NCI-H146 (cell line): ENCODE measurements at regions not wholly inside any gene's neighbourhood (a gene's known extent, or its start where the extent isn't known, plus 50 kb on each side); places are given as distances from the start of the nearest gene placed in this dataset.

Experiments
- DNase-seq: peaks from one replicate; lab custom pipeline; 2025; lab: John Stamatoyannopoulos, UW

DNA sequence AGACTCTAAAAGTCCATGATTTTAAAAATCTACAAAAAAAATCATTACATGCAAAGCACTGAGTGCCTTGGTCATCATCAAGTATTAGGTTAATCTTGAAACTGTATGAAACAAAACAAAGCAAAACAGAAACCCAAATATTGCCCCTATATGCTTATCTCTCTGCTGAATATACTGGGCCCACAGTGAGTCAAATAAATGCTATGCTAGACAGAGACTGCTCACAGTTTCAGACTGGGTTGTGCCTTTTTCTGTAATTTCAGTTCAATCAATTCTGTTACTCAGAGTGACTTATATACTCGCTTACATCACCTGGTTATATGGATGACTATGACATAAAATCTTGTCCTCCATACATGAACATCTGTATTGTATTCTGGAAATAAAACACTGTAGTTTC lies 257.1 kb upstream of the ACTRT1 start:
- no peak for DNase-seq

DNA sequence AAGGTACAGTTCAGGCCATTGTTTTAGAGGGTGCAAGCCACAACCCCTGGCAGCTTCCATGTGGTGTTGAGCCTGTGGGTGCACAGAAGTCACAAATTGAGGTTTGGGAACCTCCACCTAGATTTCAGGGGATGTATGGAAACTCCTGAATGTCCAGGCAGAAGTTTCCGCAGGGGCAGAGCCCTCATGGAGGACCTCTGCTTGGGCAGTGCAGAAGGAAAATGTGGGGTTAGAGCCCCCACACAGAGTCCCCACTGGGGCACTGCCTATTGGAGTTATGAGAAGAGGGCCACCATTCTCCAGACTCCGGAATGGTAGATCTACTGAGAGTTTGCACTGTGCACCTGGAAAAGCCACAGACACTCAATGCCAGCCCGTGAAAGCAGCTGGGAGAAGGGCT lies 242.0 kb upstream of the ACTRT1 start:
- no peak for DNase-seq

DNA sequence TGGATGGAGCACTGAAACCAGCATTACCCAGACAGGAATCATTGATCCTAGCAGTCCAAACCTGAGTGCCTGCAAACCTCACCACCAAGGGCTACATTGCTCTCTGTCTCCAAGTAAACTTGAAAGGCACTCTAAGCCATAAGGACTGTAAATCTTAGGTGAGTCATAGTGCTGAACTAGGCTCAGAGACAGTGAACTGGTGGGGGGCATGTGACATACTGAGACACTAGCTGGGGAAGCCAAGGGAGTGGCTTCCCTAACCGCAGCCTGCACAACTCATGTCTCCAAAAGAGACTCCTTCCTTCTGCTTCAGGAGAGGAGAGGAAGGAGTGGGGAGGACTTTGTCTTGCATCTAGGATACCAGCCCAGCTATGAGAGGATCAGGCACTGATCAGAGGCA lies 235.5 kb upstream of the ACTRT1 start:
- DNase-seq: no peak

DNA sequence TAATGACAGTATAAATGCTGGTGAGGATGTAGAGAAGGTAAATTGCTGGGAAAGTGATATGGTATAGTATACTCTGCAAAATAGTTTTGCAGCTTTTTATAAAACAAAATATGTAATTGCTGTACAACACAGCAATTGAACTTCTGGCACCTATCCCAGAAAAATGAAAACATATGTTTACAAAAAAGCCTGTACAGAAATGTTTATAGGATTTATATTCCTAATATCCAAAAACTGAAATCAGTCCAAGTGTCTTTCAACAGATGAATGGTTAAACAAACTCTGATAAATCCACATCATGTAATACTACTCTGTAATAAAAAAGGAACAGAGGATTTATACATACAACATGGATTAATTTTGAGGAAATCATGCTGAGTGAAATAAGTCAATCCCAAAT lies 198.4 kb upstream of the ACTRT1 start:
- DNase-seq: no peak

DNA sequence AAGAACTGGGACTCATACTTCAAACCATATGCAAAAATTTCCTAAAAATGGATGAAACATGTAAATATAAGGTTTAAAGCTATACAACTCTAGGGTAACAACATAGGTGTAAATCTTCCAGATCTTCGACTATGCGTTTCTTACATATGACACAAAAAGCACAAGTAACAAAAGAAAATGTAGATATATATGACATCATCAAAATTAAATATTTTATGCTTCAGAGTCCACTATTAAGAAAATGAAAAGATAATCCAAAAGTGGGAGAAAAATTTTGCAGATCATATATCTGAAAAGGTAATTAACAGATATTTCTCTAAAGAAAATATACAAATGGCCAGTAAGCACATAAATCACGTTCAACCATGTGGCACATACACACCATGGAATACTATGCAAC lies 164.2 kb upstream of the ACTRT1 start:
- DNase-seq: no peak

DNA sequence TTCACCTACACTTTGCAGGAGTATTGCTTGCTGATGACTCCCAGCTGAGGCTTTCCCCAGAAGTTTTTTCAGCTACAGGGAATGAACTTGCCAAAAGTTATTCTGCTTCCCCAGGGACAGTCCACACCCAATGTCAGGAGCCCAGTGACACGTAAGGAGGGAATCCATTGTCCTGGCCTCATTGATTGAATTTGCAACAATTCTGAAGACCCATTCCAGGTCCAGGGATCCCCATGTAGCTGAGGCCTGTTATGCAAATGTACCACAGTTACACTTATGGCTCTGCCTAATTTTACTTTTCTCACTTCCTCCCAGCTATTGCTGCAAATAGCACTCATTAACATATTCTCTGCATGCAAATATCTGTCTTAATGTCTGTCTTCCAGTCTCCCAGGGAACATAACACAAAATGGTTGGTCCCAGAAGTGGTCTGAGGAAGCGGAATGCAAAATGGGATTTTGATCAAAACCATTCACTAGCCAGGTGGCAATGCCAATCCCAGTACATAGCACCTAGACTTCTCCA lies 113.7 kb upstream of the ACTRT1 start:
- no peak for DNase-seq

DNA sequence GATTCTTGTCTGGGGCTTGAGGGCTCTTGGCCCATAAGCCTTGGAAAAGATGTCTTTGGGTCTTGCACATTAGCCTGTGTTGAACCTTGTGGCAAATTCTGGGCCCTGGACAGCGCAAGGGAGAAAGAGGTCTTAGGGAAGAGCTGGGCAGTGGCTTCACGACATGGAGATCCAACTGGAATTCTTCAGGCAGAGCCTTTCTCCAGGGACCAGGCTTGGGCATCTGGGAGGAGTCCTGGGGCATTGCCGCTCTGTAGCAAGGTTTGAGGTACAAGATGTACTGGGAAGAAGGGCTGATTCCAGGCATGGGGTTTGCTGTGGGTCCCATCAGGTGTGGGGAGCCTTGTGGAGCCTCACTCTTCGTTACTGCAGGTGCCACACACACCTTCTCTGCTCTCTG lies 104.0 kb upstream of the ACTRT1 start:
- no peak for DNase-seq

DNA sequence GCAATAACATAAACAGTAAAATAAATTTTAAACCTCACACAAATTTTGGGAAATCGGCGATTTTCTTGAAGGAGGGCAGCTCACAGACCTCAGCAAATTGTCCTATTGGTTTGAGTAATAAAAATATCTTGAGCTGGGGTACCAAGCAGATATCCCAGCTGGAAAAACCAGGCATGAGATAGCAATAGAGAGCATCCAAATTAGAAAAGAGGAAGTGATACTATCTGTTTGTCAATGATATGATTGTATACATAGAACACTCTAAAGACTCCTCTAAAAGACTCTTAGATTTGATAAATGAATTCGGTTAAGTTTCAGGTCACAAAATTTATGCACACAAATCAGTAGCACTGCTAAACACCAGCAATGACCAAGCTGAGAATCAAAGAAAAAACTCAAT lies 90.5 kb upstream of the ACTRT1 start:
- no peak for DNase-seq

DNA sequence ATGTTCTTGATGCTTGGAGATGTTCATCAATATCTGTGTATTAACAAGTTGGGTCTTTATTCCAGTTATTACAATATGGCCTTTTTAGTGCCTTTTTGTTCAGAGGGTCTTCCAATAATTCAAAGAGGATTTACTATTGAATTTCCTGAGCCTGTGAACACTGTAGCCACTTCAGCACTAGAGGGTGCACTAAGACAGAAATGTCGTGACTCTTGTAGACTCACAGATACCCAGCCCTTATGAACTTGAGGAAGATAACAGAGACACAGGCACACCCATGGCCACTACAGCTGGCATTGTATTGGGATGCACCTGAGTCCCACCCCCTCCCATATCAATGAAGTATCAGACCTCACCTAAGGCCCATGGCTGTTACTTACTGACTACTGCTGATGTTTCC lies 54.4 kb upstream of the ACTRT1 start:
- DNase-seq: no peak

DNA sequence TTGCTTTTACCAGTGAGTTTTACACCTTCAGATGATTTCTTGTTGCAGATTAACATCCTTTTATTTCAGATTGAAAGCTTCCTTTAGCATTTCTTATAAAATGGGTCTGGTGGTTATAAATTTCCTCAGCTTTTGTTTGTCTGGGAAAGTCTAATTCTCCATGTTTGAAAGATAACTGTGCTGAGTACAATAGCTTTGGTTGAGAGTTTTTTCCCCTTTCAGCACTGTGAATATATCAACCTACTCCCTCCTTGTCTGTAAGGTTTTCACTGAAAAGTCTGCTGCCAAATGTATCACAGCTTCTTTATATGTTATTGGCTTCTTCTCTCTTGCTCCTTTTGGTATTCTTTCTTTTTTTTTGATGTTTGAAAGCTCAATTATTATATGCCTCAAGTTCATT lies 53.5 kb upstream of the ACTRT1 start:
- no peak for DNase-seq
